ENCODE measurements at regions not wholly inside any gene's neighbourhood (a gene's known extent, or its start where the extent isn't known, plus 50 kb on each side); places are given as distances from the start of the nearest gene placed in this dataset.

- no peak for TF ChIP-seq POLR2AphosphoS5 (IDR thresholded peaks at IDR 0.05; ENCODE audit: low read depth)
- no peak for TF ChIP-seq CTCF (IDR thresholded peaks at IDR 0.05; ENCODE audit: insufficient read depth, low read length)
- TF ChIP-seq GABPA (IDR thresholded peaks at IDR 0.05; ENCODE audit: low read depth), result no peak
- no peak for TF ChIP-seq REST (IDR thresholded peaks at IDR 0.05; ENCODE audit: insufficient replicate concordance, low read depth)
- no peak for TF ChIP-seq SPI1 (IDR thresholded peaks at IDR 0.05; ENCODE audit: borderline replicate concordance, low read depth)
- Histone ChIP-seq H3K27me3 (ENCODE audit: insufficient read depth, poor library complexity, severe bottlenecking) (no peaks in the 10 kb centered on the region), H3K4me3 (replicated peaks; ENCODE audit: insufficient read depth, low read length) (no peak overlapping the region), H3K27ac (replicated peaks) (no peak overlapping the region)
- no peak for DNase-seq (ENCODE audit: low read depth in 1 of 2, low spot score in 1 of 2)
Observed at GRCh38 chr5:7075470-7075869, 320.5 kb upstream of the ADCY2 start.

- no peak overlapping the region for H3K27ac ChIP-seq (replicated peaks)
- TF ChIP-seq REST (IDR thresholded peaks at IDR 0.05; ENCODE audit: insufficient replicate concordance, low read depth) (no peak), POLR2AphosphoS5 (IDR thresholded peaks at IDR 0.05; ENCODE audit: low read depth) (no peak), GABPA (IDR thresholded peaks at IDR 0.05; ENCODE audit: low read depth) (no peak)
- no peak for DNase-seq (ENCODE audit: low read depth in 1 of 2, low spot score in 1 of 2)
- no peaks in the 10 kb centered on the region for H3K27me3 ChIP-seq (ENCODE audit: insufficient read depth, poor library complexity, severe bottlenecking)
- no peak overlapping the region for H3K4me3 ChIP-seq (replicated peaks; ENCODE audit: insufficient read depth, low read length)
Observed at GRCh38 chr5:7078101-7078500, 317.8 kb upstream of the ADCY2 start.

- TF ChIP-seq POLR2AphosphoS5 (IDR thresholded peaks at IDR 0.05; ENCODE audit: low read depth), result no peak
- peak; percentile 5 for TF ChIP-seq CTCF (IDR thresholded peaks at IDR 0.05; ENCODE audit: insufficient read depth, low read length)
- no peak for TF ChIP-seq SPI1 (IDR thresholded peaks at IDR 0.05; ENCODE audit: borderline replicate concordance, low read depth)
- H3K27ac ChIP-seq (replicated peaks), result no peak overlapping the region
- peak in 1 of 2 experiments; percentile 13 for DNase-seq (ENCODE audit: low read depth in 1 of 2, low spot score in 1 of 2)
- H3K4me3 ChIP-seq (replicated peaks; ENCODE audit: insufficient read depth, low read length), result no peak overlapping the region
- no peaks in the 10 kb centered on the region for H3K27me3 ChIP-seq (ENCODE audit: insufficient read depth, poor library complexity, severe bottlenecking)
Observed at GRCh38 chr5:7078901-7079300, 317.0 kb upstream of the ADCY2 start.

GRCh38 chr5:7080501-7080900, 315.4 kb upstream of the ADCY2 start:
- Histone ChIP-seq H3K4me3 (replicated peaks; ENCODE audit: insufficient read depth, low read length) (no peak overlapping the region), H3K27ac (replicated peaks) (no peak overlapping the region), H3K27me3 (ENCODE audit: insufficient read depth, poor library complexity, severe bottlenecking) (no peaks in the 10 kb centered on the region)
- DNase-seq (ENCODE audit: low read depth in 1 of 2, low spot score in 1 of 2), result no peak
- no peak for TF ChIP-seq REST (IDR thresholded peaks at IDR 0.05; ENCODE audit: insufficient replicate concordance, low read depth)
